OCI-LY1 (cell line): ENCODE measurements at regions not wholly inside any gene's neighbourhood (a gene's known extent, or its start where the extent isn't known, plus 50 kb on each side); places are given as distances from the start of the nearest gene placed in this dataset.

Experiments used
- CTCF ChIP-seq: fragments of 200-600 bp; sonication (generic), shearing (Covaris generic); IDR thresholded peaks from 2 replicates; pipeline ENCODE4 v1.5.1; 2017; ENCODE audit warnings: mild to moderate bottlenecking, antibody characterized with exemption, low read length, moderate library complexity, mixed read lengths
- EZH2 ChIP-seq: fragments of 200-600 bp; sonication (generic), shearing (Covaris generic); IDR thresholded peaks from 2 replicates; pipeline ENCODE4 v1.8.0; 2017; ENCODE audit warnings: borderline replicate concordance, mixed run types, mild to moderate bottlenecking, antibody characterized with exemption, low read length, moderate library complexity, mixed read lengths

GRCh38 chr20:55232647-55233046 is 757.3 kb downstream of the DOK5 start:
- TF ChIP-seq CTCF = no peak
- no peak for TF ChIP-seq EZH2
